ENCODE measurements at regions not wholly inside any gene's neighbourhood (a gene's known extent, or its start where the extent isn't known, plus 50 kb on each side); places are given as distances from the start of the nearest gene placed in this dataset.

GRCh38 chr3:124565013-124565412 lies 165.2 kb upstream of the UMPS start (continued):
- TF ChIP-seq RXRB (CRISPR knock-in tag; IDR thresholded peaks at IDR 0.05; ENCODE audit: borderline replicate concordance) = peak; percentile 66
- TF ChIP-seq IRF1 (CRISPR knock-in tag; IDR thresholded peaks at IDR 0.05; ENCODE audit: low read depth) = no peak
- TF ChIP-seq ZFX (CRISPR knock-in tag; IDR thresholded peaks at IDR 0.05; ENCODE audit: low read depth) = no peak; the same call in 1 of the 2 replicates
- peak; percentile 100 for TF ChIP-seq STAG1 (CRISPR knock-in tag; IDR thresholded peaks at IDR 0.05)
- TF ChIP-seq RFXAP (CRISPR knock-in tag; IDR thresholded peaks at IDR 0.05; ENCODE audit: borderline replicate concordance) = peak; percentile 50; the same call in 1 of the 2 replicates
- peak; percentile 38; the same call in 1 of the 2 replicates for TF ChIP-seq HOXA5 (CRISPR knock-in tag; IDR thresholded peaks at IDR 0.05)
- peak; percentile 44; the same call in 1 of the 2 replicates for TF ChIP-seq PPARG (CRISPR knock-in tag; conservative IDR thresholded peaks at IDR 0.05)
- 0 out of 2 replicates have a peak, but pooled peaks have one; percentile 42 for TF ChIP-seq ZNF777 (CRISPR knock-in tag; IDR thresholded peaks at IDR 0.05)
- TF ChIP-seq SAP130 (CRISPR knock-in tag; IDR thresholded peaks at IDR 0.05; ENCODE audit: low read depth) = peak; percentile 41; the same call in 1 of the 2 replicates
- TF ChIP-seq TCF7L2 (IDR thresholded peaks at IDR 0.05; ENCODE audit: low read depth, low read length) = no peak
- no peak for TF ChIP-seq MAFG (CRISPR knock-in tag; IDR thresholded peaks at IDR 0.05)
- TF ChIP-seq, protein P1, sequence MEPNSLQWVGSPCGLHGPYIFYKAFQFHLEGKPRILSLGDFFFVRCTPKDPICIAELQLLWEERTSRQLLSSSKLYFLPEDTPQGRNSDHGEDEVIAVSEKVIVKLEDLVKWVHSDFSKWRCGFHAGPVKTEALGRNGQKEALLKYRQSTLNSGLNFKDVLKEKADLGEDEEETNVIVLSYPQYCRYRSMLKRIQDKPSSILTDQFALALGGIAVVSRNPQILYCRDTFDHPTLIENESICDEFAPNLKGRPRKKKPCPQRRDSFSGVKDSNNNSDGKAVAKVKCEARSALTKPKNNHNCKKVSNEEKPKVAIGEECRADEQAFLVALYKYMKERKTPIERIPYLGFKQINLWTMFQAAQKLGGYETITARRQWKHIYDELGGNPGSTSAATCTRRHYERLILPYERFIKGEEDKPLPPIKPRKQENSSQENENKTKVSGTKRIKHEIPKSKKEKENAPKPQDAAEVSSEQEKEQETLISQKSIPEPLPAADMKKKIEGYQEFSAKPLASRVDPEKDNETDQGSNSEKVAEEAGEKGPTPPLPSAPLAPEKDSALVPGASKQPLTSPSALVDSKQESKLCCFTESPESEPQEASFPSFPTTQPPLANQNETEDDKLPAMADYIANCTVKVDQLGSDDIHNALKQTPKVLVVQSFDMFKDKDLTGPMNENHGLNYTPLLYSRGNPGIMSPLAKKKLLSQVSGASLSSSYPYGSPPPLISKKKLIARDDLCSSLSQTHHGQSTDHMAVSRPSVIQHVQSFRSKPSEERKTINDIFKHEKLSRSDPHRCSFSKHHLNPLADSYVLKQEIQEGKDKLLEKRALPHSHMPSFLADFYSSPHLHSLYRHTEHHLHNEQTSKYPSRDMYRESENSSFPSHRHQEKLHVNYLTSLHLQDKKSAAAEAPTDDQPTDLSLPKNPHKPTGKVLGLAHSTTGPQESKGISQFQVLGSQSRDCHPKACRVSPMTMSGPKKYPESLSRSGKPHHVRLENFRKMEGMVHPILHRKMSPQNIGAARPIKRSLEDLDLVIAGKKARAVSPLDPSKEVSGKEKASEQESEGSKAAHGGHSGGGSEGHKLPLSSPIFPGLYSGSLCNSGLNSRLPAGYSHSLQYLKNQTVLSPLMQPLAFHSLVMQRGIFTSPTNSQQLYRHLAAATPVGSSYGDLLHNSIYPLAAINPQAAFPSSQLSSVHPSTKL (CRISPR knock-in tag; IDR thresholded peaks at IDR 0.05) = peak; percentile 53
- TF ChIP-seq, protein P2, sequence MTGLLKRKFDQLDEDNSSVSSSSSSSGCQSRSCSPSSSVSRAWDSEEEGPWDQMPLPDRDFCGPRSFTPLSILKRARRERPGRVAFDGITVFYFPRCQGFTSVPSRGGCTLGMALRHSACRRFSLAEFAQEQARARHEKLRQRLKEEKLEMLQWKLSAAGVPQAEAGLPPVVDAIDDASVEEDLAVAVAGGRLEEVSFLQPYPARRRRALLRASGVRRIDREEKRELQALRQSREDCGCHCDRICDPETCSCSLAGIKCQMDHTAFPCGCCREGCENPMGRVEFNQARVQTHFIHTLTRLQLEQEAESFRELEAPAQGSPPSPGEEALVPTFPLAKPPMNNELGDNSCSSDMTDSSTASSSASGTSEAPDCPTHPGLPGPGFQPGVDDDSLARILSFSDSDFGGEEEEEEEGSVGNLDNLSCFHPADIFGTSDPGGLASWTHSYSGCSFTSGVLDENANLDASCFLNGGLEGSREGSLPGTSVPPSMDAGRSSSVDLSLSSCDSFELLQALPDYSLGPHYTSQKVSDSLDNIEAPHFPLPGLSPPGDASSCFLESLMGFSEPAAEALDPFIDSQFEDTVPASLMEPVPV (CRISPR knock-in tag; IDR thresholded peaks at IDR 0.05) = no peak
- no peak for TF ChIP-seq SMAD1 (CRISPR knock-in tag; IDR thresholded peaks at IDR 0.05; ENCODE audit: borderline replicate concordance, low read depth)
- TF ChIP-seq GATAD2A (CRISPR knock-in tag; IDR thresholded peaks at IDR 0.05) = peak; percentile 45; the same call in 1 of the 2 replicates
- TF ChIP-seq, protein P3, sequence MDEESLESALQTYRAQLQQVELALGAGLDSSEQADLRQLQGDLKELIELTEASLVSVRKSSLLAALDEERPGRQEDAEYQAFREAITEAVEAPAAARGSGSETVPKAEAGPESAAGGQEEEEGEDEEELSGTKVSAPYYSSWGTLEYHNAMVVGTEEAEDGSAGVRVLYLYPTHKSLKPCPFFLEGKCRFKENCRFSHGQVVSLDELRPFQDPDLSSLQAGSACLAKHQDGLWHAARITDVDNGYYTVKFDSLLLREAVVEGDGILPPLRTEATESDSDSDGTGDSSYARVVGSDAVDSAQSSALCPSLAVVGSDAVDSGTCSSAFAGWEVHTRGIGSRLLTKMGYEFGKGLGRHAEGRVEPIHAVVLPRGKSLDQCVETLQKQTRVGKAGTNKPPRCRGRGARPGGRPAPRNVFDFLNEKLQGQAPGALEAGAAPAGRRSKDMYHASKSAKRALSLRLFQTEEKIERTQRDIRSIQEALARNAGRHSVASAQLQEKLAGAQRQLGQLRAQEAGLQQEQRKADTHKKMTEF (CRISPR knock-in tag; IDR thresholded peaks at IDR 0.05) = peak; percentile 64
- TF ChIP-seq BCL6 (CRISPR knock-in tag; IDR thresholded peaks at IDR 0.05) = peak; percentile 83
- TF ChIP-seq, protein P4, sequence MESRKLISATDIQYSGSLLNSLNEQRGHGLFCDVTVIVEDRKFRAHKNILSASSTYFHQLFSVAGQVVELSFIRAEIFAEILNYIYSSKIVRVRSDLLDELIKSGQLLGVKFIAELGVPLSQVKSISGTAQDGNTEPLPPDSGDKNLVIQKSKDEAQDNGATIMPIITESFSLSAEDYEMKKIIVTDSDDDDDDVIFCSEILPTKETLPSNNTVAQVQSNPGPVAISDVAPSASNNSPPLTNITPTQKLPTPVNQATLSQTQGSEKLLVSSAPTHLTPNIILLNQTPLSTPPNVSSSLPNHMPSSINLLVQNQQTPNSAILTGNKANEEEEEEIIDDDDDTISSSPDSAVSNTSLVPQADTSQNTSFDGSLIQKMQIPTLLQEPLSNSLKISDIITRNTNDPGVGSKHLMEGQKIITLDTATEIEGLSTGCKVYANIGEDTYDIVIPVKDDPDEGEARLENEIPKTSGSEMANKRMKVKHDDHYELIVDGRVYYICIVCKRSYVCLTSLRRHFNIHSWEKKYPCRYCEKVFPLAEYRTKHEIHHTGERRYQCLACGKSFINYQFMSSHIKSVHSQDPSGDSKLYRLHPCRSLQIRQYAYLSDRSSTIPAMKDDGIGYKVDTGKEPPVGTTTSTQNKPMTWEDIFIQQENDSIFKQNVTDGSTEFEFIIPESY (CRISPR knock-in tag; IDR thresholded peaks at IDR 0.05) = no peak
- no peak for TF ChIP-seq ATM (IDR thresholded peaks at IDR 0.05; ENCODE audit: borderline replicate concordance)
- TF ChIP-seq YY1 (IDR thresholded peaks at IDR 0.05; ENCODE audit: insufficient read depth, insufficient replicate concordance, low read depth, low read length) = peak; percentile 27
- TF ChIP-seq ZMYM2 (CRISPR knock-in tag; IDR thresholded peaks at IDR 0.05) = no peak
- peak; percentile 52; the same call in 1 of the 2 replicates for TF ChIP-seq GATAD1 (CRISPR knock-in tag; IDR thresholded peaks at IDR 0.05)

All from HepG2 (cell line).